SW480 (cell line): ENCODE measurements at regions not wholly inside any gene's neighbourhood (a gene's known extent, or its start where the extent isn't known, plus 50 kb on each side); places are given as distances from the start of the nearest gene placed in this dataset.
"Not testable (repeated sequence)": the region's sequence is repeated elsewhere in the genome, so short reads cannot be mapped to it uniquely, and the experiment has no call there.

Experiments
- DNase-seq: peaks from one replicate; pipeline ENCODE4 v3.0.0-alpha.2; 2016; ENCODE audit warnings: low spot score

GRCh38 chrX:74065831-74066390 is 213.4 kb upstream of the XIST start:
- no peak for DNase-seq

GRCh38 chrX:74063426-74064155 is 211.1 kb upstream of the XIST start:
- DNase-seq, result no peak

DNA sequence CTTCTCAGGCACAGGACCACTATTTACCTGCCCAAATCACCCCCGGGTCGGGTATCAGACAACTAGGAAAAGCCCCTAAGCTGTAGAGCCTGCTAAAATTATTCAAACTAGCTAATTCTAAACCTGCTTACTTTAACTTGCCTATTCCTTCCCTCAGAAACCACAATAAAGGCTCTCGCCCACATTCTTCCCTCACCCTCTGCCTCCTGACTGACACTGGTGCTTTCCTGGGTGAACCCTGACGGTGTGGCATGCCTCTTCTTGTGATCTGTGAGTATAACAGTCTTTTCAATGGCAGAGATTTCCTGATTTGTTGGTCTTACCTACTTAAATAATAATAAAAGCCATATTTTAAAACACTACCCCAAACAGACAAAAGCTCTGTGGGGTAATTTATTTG is 209.4 kb upstream of the XIST start:
- peak; percentile 28 for DNase-seq

- no peak for DNase-seq
Measured at GRCh38 chrX:74049126-74049525, 196.6 kb upstream of the XIST start.

GRCh38 chrX:74034066-74034465 is 181.6 kb upstream of the XIST start:
- DNase-seq, result not testable (repeated sequence)

GRCh38 chrX:74031527-74031926 is 179.0 kb upstream of the XIST start:
- DNase-seq, result not testable (repeated sequence)

DNA sequence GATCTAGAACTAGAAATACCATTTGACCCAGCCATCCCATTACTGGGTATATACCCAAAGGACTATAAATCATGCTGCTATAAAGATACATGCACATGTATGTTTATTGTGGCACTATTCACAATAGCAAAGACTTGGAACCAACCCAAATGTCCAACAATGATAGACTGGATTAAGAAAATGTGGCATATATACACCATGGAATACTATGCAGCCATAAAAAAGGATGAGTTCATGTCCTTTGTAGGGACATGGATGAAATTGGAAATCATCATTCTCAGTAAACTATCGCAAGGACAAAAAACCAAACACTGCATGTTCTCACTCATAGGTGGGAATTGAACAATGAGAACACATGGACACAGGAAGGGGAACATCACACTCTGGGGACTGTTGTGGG is 178.3 kb upstream of the XIST start:
- DNase-seq, result not testable (repeated sequence)

DNA sequence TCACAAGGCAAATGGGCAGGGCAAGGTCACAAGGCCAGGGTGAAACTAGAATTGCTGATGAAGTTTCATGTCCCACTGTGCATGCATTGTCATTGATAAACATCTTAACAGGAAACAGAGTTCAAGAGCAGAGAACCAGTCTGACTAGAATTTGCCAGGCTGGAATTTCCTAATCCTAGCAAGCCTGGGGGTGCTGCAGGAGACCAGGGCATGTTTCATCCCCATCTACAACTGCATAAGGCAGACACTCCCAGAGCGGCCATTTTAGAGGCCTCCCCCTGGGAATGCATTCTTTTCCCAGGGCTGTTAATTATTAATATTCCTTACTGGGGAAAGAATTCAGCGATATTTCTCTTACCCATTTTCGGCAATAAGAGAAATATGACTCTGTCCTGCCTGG is 172.6 kb upstream of the XIST start:
- not testable (repeated sequence) for DNase-seq

- no peak for DNase-seq
Measured at GRCh38 chrX:74023203-74023602, 170.7 kb upstream of the XIST start.

GRCh38 chrX:74018253-74018652 is 165.7 kb upstream of the XIST start:
- DNase-seq, result no peak

GRCh38 chrX:74015379-74016019 is 163.0 kb upstream of the XIST start:
- peak; percentile 53 for DNase-seq

DNA sequence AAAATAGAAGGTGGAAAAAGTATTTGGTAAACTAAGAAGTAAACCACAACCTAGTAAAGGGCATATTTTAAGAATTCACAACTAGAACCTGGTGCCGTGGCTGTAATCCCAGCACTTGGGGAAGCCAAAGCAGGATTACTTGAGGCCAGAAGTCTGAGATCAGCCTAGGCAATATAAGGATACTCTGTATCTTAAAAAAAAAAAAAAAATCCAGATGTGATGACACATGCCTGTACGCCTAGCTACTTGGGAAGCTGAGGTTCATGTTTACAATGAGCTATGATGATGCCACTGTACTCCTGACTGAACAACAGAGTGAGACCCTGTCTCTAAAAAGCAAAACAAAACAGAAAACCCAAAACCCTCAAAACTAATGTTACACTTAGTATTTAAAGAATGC is 156.5 kb upstream of the XIST start:
- no peak for DNase-seq

DNA sequence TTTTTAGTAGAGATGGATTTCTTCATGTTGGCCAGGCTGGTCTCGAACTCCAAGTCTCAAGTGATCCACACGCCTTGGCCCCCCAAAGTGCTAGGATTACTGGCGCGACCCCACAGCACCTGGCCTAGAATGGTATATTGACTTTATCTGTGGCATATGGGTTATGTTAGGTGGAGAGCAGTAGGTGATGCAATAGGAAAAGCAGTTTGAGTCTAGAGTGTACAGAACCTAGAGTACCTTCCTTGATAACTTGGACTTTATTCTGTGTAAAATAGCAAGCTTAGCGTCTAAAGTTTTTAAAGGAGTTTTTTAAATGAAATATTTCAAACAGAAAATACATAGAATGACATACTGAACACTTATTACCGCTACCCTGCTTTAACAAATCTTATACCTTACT is 139.5 kb upstream of the XIST start:
- DNase-seq, result no peak

- DNase-seq, result no peak
Measured at GRCh38 chrX:73987166-73987565, 134.7 kb upstream of the XIST start.

DNA sequence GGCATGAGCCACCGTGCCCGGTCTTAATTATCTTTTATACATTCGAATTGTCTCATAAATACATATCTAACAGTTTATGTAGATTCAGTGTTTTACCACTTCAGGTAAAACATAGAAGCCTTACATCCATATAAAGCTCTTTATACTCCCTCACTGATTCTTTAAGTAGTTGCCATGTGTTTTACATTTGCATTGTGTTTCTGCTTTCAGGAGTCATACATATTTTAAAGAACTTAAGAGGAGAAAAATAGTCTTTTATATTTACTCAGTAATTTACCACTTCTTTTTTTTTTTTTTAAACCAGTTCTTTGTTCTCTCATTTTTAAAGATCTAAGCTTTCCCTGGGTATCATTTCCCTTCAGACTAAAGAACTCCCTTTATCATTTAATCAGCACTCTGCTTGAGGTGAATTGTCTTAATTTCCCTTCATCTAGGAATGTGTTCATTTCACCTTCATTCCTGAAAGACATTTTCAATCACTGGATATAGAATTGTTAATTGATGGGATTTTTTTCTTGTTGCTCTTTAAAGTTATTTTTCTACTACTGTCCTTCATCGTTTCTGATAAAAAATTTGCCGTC is 127.1 kb upstream of the XIST start:
- no peak for DNase-seq

DNA sequence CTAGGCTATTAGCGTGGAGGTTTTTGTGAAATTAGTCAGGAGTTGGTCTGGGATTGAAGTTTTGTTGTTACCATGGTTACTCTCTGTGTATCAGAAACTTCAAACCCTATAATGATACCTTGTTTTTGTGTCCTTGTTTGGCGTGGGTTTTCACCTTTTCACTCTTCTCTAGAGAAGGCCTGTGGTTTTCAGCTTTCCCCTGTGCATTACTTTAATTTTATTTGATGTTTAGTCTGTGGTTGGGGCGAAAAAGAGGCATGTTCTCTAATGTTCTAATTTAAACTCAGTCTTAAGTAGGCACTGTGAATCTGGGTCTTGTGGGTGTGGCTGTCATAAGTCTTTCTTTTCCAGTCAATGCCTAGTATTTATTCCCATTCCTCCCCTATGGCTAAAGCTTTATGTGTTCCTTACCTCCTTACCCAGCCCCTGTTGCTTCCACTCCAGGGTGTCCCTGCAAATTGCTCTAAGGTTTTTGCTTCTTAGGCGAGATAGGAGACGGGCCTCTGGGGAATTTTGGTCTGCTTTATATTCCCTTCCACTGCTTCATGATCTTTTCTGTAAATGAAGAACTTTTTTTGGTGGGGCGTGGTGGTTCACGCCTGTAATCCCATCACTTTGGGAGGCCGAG is 125.1 kb upstream of the XIST start:
- DNase-seq, result no peak

GRCh38 chrX:73967461-73967860 is 114.9 kb upstream of the XIST start:
- not testable (repeated sequence) for DNase-seq

DNA sequence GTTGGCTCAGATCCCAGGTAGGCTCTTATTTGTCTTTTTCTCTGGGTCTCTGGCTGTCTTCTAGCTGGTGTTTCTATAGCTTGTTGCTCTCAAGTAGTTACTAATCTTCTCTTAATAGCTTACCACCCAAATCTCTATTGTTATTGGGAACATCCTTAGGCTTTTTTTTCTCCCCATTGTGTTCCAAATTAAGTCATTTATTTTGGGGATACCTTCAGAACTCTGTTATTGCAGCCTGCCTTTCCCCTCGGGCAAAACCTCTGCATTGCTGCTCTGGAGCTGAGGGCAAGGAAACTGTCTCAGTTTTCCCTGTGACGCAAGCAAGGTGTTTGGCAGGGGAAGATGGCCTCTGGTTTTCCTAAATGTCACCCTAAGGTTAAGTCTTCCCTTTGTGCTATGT is 113.3 kb upstream of the XIST start:
- no peak for DNase-seq

GRCh38 chrX:73964579-73964978 is 112.1 kb upstream of the XIST start:
- no peak for DNase-seq

DNA sequence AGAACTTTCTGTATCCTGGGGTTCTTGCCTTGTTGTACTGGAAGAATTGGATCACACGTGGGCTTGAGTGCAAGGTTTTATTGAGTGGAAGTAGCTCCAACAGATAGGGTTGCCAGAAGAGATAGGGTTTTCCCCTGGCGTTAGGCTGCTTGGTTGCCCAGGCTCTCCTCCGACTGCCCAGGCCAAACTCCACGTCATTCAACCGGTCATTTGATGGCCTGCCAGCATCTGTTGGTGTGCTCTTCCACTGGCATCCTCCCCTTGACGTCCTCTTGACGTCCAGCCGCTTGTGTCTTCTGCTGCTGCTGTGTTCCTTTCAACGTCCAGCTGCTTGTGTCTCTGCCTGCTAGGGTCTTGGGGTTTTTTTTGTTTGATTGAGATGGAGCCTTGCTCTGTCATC is 111.2 kb upstream of the XIST start:
- DNase-seq, result no peak

DNA sequence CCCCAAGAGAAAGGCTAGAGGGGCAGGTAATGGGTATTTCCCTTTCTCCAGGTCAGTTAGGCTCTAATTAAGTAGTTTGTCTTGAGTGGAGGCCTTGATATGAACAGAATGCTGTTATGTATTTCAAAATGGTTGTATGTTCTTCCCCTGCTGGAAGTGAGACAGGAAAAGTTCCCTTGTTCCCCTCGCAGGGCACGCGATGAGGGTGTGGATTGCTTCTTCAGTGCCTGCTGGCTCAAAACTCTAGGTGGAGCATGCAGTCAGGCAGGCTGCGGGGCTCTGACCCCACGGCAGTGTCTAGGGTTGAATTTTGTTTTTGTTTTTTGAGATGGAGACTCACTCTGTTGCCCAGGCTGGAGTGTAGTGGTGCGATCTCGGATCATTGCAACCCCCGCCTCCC is 110.4 kb upstream of the XIST start:
- no peak for DNase-seq

GRCh38 chrX:73961867-73962266 is 109.4 kb upstream of the XIST start:
- DNase-seq, result not testable (repeated sequence)

DNA sequence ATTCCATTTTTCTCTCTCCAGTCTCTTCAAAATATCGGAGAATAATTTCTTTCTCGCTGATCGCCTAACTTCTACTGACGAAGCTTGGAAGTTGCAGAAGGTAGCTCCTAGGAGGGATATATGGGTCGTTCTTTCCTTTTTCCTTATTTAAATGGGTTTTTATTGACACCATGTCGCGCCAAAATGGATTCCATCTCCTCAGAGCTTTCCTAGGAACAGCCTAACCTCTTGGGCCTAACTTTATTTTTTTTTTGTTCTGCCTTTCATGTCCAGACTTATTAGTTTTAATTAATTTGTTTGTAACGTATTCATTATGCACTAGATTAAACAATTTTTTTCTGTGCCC is 92.0 kb upstream of the XIST start:
- no peak for DNase-seq
